ENCODE measurements at regions not wholly inside any gene's neighbourhood (a gene's known extent, or its start where the extent isn't known, plus 50 kb on each side); places are given as distances from the start of the nearest gene placed in this dataset.

DNA sequence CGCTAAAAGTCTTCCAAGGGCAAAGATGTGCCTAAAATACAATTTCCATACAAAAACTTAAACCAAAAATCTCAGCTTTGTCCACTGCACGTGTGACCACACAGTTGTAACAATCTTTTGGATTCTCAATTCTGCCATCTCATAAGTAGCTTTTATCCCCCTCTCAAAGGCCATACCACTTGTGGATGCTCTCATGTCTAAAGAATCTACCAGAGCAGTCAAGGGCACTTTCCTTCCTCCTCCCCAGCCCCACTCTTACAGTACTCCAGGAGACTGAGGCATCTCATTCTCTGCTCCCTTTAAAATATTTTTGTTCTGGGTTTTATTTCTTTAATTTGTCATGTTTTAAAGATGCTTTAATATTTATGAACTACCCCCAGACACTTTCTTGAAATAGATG is 102.3 kb upstream of the PFN2 start:
- no peak overlapping the region for H3K18ac ChIP-seq (ENCODE audit: insufficient read length, low read depth, low read length)
- H3K14ac ChIP-seq (ENCODE audit: insufficient read depth, low read length) = no peak overlapping the region
- H3K9me3 ChIP-seq (ENCODE audit: control insufficient read depth, low read depth, low read length) = peaks cover 5% of the 10 kb centered on the region
- no peak overlapping the region for H2AFZ ChIP-seq (ENCODE audit: low read length)
- no peak for DNase-seq
- H3K27ac Mint-ChIP-seq = no peak overlapping the region
- no peak overlapping the region for H3K4me3 Mint-ChIP-seq
- no peak overlapping the region for H3T11ph ChIP-seq (ENCODE audit: low read length)
- no peaks in the 10 kb centered on the region for H3K27me3 ChIP-seq (ENCODE audit: insufficient read depth, low read length)
- H3K27ac ChIP-seq (ENCODE audit: insufficient read length, low read depth, low read length) = no peak overlapping the region
- no peak overlapping the region for H4K5ac ChIP-seq (ENCODE audit: insufficient read length, low read depth, low read length)
- H3K9me3 Mint-ChIP-seq = peaks cover 10 to 11% of the 10 kb centered on the region in 2 experiments
- no peaks in the 10 kb centered on the region for H3K79me2 ChIP-seq (ENCODE audit: insufficient read depth, low read length)
- no CpG with 5 or more reads among the region's 2 CpGs for WGBS (ENCODE audit: extremely low coverage, insufficient read length, low lambda C conversion rate)
- no peak overlapping the region for H3K9ac ChIP-seq (ENCODE audit: extremely low read depth, insufficient read length, low read length)
- no peaks in the 10 kb centered on the region; the same call in none of the 2 replicates for H3K27me3 Mint-ChIP-seq (ENCODE audit: low read depth)
- peaks cover 4% of the 10 kb centered on the region; the same call in 1 of the 2 replicates for H3K4me1 ChIP-seq (ENCODE audit: insufficient read depth, low read length)
- no peak overlapping the region for H3K23ac ChIP-seq (ENCODE audit: insufficient read length, low read depth, low read length)
- no peak overlapping the region for H2BK15ac ChIP-seq (ENCODE audit: low read depth, low read length)
- no peak overlapping the region for H2BK20ac ChIP-seq (ENCODE audit: low read depth, low read length, poor library complexity, severe bottlenecking)
- no peak overlapping the region for H3K4ac ChIP-seq (ENCODE audit: low read depth, low read length)
- H2BK12ac ChIP-seq (ENCODE audit: insufficient read length, low read depth, low read length) = no peak overlapping the region
- no peaks in the 10 kb centered on the region for H4K20me1 ChIP-seq (ENCODE audit: control insufficient read depth, insufficient read depth, insufficient read length)
- H3K56ac ChIP-seq (ENCODE audit: insufficient read length, low read depth, low read length) = no peak overlapping the region
- TF ChIP-seq, protein P1, sequence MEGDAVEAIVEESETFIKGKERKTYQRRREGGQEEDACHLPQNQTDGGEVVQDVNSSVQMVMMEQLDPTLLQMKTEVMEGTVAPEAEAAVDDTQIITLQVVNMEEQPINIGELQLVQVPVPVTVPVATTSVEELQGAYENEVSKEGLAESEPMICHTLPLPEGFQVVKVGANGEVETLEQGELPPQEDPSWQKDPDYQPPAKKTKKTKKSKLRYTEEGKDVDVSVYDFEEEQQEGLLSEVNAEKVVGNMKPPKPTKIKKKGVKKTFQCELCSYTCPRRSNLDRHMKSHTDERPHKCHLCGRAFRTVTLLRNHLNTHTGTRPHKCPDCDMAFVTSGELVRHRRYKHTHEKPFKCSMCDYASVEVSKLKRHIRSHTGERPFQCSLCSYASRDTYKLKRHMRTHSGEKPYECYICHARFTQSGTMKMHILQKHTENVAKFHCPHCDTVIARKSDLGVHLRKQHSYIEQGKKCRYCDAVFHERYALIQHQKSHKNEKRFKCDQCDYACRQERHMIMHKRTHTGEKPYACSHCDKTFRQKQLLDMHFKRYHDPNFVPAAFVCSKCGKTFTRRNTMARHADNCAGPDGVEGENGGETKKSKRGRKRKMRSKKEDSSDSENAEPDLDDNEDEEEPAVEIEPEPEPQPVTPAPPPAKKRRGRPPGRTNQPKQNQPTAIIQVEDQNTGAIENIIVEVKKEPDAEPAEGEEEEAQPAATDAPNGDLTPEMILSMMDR (conservative IDR thresholded peaks at IDR 0.05) = no peak
- H4K91ac ChIP-seq (ENCODE audit: insufficient read length, low read depth, low read length) = no peak overlapping the region
- no peak overlapping the region for H3K4me2 ChIP-seq (ENCODE audit: insufficient read depth, insufficient read length, low read length)
- peaks cover 0 to 10% (median 3%) of the 10 kb centered on the region in 3 experiments; a peak in 2 of 7 replicates for H3K36me3 Mint-ChIP-seq (ENCODE audit: insufficient read depth in 1 of 3, low read depth in 3 of 3)
- no peak overlapping the region for H2AK5ac ChIP-seq (ENCODE audit: insufficient read length, low read length)
- H3K23me2 ChIP-seq (ENCODE audit: insufficient read length, low read depth, low read length, poor library complexity, severe bottlenecking) = no peaks in the 10 kb centered on the region
- H2BK120ac ChIP-seq (ENCODE audit: low read depth, low read length, poor library complexity, severe bottlenecking) = no peak overlapping the region
- no peak overlapping the region for H2BK5ac ChIP-seq (ENCODE audit: insufficient read length, low read length)
- H3K79me1 ChIP-seq (ENCODE audit: insufficient read depth, low read depth, low read length, poor library complexity, severe bottlenecking) = no peaks in the 10 kb centered on the region
- H4K8ac ChIP-seq (replicated peaks; ENCODE audit: insufficient read length, low read depth, low read length) = no peak overlapping the region
- H3K4me1 Mint-ChIP-seq = peaks cover 12 to 29% of the 10 kb centered on the region in 2 experiments
